Omental fat pad (tissue), 3 donors: ENCODE measurements at regions not wholly inside any gene's neighbourhood (a gene's known extent, or its start where the extent isn't known, plus 50 kb on each side); places are given as distances from the start of the nearest gene placed in this dataset.

ENCODE experiments used
- ATAC-seq: fragments of 150-250 bp; one replicate; pipeline ENCODE4 v1.9.1; 2016; ENCODE audit warnings: mild to moderate bottlenecking, moderate library complexity; ENCODE audit not compliant: low FRiP score
- DNase-seq: peaks from one replicate; pipeline ENCODE4 v3.0.0-alpha.2; 2019; ENCODE audit warnings: low spot score
- CTCF ChIP-seq, 3 donors: fragments of 450-650 bp; IDR thresholded peaks; one replicate each; pipeline ENCODE4 v1.5.1; 2016 to 2017; ENCODE audit warnings: antibody characterized with exemption in 3 of 3, mild to moderate bottlenecking in 3 of 3, moderate library complexity in 2 of 3

- DNase-seq = no peak
- no peak for ATAC-seq
- no peak for TF ChIP-seq CTCF (IDR thresholded peaks at IDR 0.05)
These were observed 286.4 kb downstream of the TXNL1 start for GRCh38 chr18:56351911-56352500.

DNA sequence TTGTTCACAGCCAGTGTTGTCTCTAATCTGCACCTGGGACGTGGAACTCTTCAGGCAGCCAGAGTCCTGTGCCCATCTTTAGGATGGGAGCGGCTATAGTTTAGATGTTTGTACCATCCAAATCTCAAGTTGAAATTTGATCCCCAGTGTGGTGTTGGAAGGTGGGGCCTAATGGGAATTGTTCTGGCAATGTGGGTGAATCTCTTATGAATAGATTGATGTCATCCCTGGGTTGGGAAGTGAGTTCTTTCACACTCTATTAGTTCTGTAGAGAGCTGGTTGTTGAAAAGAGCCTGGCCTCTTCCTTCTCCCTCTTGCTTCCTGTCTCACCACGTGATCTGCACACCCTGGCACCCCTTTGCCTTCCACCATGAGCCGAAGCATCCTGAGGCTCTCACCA, 300.9 kb downstream of the TXNL1 start:
- no peak for DNase-seq
- no peak for ATAC-seq
- TF ChIP-seq CTCF (IDR thresholded peaks at IDR 0.05) = no peak

DNA sequence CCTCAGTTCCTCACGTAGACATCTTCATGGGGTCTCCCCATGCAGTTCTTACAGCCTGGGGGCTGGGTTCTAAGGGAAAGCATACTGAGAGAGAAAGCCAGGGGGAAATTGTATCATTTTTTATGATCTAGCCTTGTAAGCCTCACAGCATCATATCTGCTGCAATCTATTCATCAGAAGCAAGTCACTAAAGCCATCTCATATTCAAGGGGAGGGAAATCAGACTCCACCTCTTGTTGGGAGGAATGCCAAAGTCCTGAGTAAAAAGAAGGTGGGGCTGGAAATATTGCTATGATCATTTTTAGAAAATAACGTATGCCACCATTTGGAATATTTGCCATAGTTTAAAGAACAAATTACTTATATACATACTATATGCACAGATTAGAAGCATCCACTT, 304.6 kb downstream of the TXNL1 start:
- ATAC-seq = no peak
- DNase-seq = no peak
- TF ChIP-seq CTCF (IDR thresholded peaks at IDR 0.05) = no peak

DNA sequence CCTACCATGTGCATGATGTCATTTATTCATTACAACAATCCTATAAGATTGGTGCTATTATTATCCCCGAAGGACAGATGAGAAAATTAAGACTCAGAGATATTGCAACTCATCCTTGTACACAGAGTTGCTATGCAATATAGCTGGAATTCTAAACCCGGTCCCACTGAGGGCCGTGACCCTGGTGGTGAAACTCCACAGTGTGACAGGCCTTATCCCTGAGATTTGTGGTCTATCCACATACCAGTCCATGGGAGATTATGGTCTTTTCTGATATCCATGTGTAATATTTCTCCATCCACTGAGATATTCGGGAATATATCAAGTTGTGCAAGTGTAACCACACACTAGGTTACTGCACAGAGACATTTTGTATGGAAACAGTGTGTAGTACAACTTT, 305.2 kb downstream of the TXNL1 start:
- TF ChIP-seq CTCF (IDR thresholded peaks at IDR 0.05) = no peak
- ATAC-seq (no peak), DNase-seq (no peak)

GRCh38 chr18:56332371-56332770, 306.0 kb downstream of the TXNL1 start:
- ATAC-seq (no peak), DNase-seq (no peak)
- no peak for TF ChIP-seq CTCF (IDR thresholded peaks at IDR 0.05)

DNA sequence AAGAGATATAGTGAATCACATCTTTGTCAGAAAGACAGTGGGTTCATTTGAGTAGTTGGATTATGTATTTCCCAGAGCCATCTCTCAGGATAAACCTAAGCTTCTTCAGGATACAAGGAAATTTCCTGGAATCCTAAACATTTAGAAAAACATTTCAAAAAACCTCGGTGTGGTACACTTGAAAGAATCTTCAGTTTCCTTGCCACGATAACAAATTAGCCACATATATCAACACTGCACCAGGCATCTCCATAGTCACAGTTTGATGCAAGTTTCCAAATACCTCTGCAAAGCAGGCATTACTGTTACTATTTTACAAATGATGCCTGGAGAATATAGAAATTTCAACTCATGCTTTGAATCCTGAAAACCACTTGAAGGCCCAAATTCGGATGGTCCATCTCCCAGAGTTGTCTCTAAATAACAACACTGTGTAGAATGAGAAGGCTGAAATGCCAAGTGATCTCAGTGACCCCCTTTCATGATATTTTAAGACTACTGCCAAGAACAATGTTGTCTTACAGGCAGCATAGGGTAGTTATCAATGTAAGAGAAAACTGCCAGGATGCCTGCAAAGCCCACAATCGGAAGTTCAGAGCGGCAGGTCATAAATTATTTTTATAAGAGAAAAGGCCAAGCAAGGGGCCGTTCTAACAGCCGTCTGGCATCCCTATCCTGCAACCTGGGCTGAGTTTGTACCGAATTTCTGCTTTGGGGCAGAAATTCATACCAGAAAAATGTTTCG, 307.9 kb downstream of the TXNL1 start:
- no peak for TF ChIP-seq CTCF (IDR thresholded peaks at IDR 0.05)
- no peak for ATAC-seq
- DNase-seq = no peak

DNA sequence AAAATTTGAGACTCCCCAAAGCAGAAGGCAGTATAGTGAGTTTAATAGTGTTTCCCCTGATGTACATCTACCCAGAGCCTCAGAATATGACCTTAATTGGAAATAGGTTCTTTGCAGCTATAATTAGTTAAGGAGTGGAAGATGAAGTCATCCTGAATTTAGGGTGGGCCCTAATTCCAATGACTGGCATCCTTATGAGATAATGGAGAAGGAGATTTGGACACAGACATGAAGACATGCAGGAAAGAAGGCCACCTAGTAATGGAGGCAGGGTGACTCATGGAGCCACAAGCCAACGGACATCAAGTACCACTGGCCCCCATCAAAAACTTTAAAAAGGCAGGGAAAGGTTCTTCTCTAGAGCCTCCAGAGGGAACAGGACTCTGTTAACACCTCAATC, 308.9 kb downstream of the TXNL1 start:
- no peak for TF ChIP-seq CTCF (IDR thresholded peaks at IDR 0.05)
- DNase-seq (no peak), ATAC-seq (no peak)
